Keratinocyte (primary cell): ENCODE measurements at regions not wholly inside any gene's neighbourhood (a gene's known extent, or its start where the extent isn't known, plus 50 kb on each side); places are given as distances from the start of the nearest gene placed in this dataset.

ENCODE experiments used
- CTCF ChIP-seq, 3 experiments: IDR thresholded peaks in 1 of 3; conservative IDR thresholded peaks in 1 of 3; optimal IDR thresholded peaks in 1 of 3; 2 replicates in 2 of 3; 3 replicates in 1 of 3; pipeline versions ENCODE3 to v1.5.1; 2011; ENCODE audit warnings: low read length in 3 of 3, mild to moderate bottlenecking in 3 of 3, moderate library complexity in 2 of 3, control low read depth in 1 of 3, inconsistent platforms in 1 of 3; ENCODE audit not compliant: insufficient read depth in 2 of 3; ENCODE audit errors: extremely low read depth in 1 of 3
- EZH2 ChIP-seq: IDR thresholded peaks from one replicate; pipeline ENCODE4 v1.6.1; 2012; ENCODE audit warnings: inconsistent platforms, mild to moderate bottlenecking, low read length, moderate library complexity

GRCh38 chr13:28558567-28558966 lies 63.6 kb upstream of the FLT1 start:
- TF ChIP-seq CTCF (optimal IDR thresholded peaks at IDR 0.05 in 1 of 3, IDR thresholded peaks at IDR 0.05 in 1 of 3, conservative IDR thresholded peaks at IDR 0.05 in 1 of 3; ENCODE audit: extremely low read depth in 1 of 3, insufficient read depth in 2 of 3, low read length in 3 of 3), result no peak
- no peak for TF ChIP-seq EZH2
